GM12891 (cell line): ENCODE measurements at regions not wholly inside any gene's neighbourhood (a gene's known extent, or its start where the extent isn't known, plus 50 kb on each side); places are given as distances from the start of the nearest gene placed in this dataset.

Source experiments
- POLR2AphosphoS5 ChIP-seq: IDR thresholded peaks from 2 replicates; pipeline ENCODE4 v1.6.1; 2011; ENCODE audit warnings: low read depth, low read length, control low read depth
- POU2F2 ChIP-seq: IDR thresholded peaks from 2 replicates; pipeline ENCODE4 v1.6.1; 2011; ENCODE audit warnings: low read depth, mild to moderate bottlenecking, control low read depth, low read length, moderate library complexity
- SPI1 ChIP-seq: IDR thresholded peaks from 2 replicates; pipeline ENCODE4 v1.6.1; 2011; ENCODE audit warnings: low read depth, low read length, control low read depth
- TAF1 ChIP-seq: IDR thresholded peaks from 2 replicates; pipeline ENCODE4 v1.6.1; 2011; ENCODE audit warnings: low read depth, low read length, control low read depth

DNA sequence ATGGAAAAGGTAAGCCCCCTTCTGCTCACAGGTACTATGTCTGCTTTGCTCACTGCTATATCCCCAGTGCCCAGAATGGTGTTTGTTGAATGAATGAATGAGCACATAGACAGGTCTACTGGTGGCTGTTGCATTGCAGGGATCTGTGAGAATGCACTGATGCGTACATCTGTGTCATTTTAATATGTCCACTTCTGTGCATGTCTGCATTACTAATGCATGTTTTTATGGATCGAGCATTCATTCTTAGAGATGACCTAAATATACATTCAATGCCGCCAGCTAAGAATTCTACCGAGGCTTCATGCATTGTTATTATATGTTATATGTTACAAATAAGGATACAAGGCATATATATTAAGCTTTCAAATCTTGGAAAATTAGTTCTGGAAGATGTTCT is 73.8 kb downstream of the SPRING1 start:
- TF ChIP-seq TAF1 = no peak
- no peak for TF ChIP-seq POLR2AphosphoS5
- TF ChIP-seq POU2F2 = no peak
- no peak for TF ChIP-seq SPI1
